HG03442 (cell line): ENCODE measurements at regions not wholly inside any gene's neighbourhood (a gene's known extent, or its start where the extent isn't known, plus 50 kb on each side); places are given as distances from the start of the nearest gene placed in this dataset.
"Not testable (repeated sequence)": the region's sequence is repeated elsewhere in the genome, so short reads cannot be mapped to it uniquely, and the experiment has no call there.

Experiments
- ATAC-seq: cut with Tn5 transposase; IDR thresholded peaks from one replicate; pipeline ENCODE4 v1.9.1; 2021; ENCODE audit warnings: mild to moderate bottlenecking, moderate library complexity; ENCODE audit not compliant: unreplicated experiment

GRCh38 chr16:88298181-88298832 is 84.5 kb upstream of the ZNF469 start:
- no peak for ATAC-seq

GRCh38 chr16:88298833-88299745 is 83.7 kb upstream of the ZNF469 start:
- no peak for ATAC-seq

GRCh38 chr16:88299751-88300462 is 82.9 kb upstream of the ZNF469 start:
- ATAC-seq = no peak

GRCh38 chr16:88300463-88300835 is 82.3 kb upstream of the ZNF469 start:
- ATAC-seq = no peak

- no peak for ATAC-seq
Measured at GRCh38 chr16:88301431-88301830, 81.3 kb upstream of the ZNF469 start.

- no peak for ATAC-seq
Measured at GRCh38 chr16:88301886-88302285, 80.9 kb upstream of the ZNF469 start.

GRCh38 chr16:88302666-88303065 is 80.1 kb upstream of the ZNF469 start:
- ATAC-seq = no peak

GRCh38 chr16:88303405-88303804 is 79.4 kb upstream of the ZNF469 start:
- ATAC-seq = no peak

GRCh38 chr16:88303890-88304819 is 78.6 kb upstream of the ZNF469 start:
- no peak for ATAC-seq

GRCh38 chr16:88305176-88305575 is 77.6 kb upstream of the ZNF469 start:
- ATAC-seq = no peak

GRCh38 chr16:88306411-88306810 is 76.3 kb upstream of the ZNF469 start:
- no peak for ATAC-seq

- no peak for ATAC-seq
Measured at GRCh38 chr16:88306860-88307545, 75.8 kb upstream of the ZNF469 start.

GRCh38 chr16:88308441-88309173 is 74.2 kb upstream of the ZNF469 start:
- no peak for ATAC-seq

- no peak for ATAC-seq
Measured at GRCh38 chr16:88309174-88309907, 73.4 kb upstream of the ZNF469 start.

GRCh38 chr16:88309908-88310265 is 72.9 kb upstream of the ZNF469 start:
- no peak for ATAC-seq

GRCh38 chr16:88310796-88311605 is 71.8 kb upstream of the ZNF469 start:
- no peak for ATAC-seq

GRCh38 chr16:88311860-88312259 is 70.9 kb upstream of the ZNF469 start:
- ATAC-seq = not testable (repeated sequence)

- no peak for ATAC-seq
Measured at GRCh38 chr16:88312732-88313131, 70.0 kb upstream of the ZNF469 start.
